HTR-8/SVneo (cell line): ENCODE measurements at regions not wholly inside any gene's neighbourhood (a gene's known extent, or its start where the extent isn't known, plus 50 kb on each side); places are given as distances from the start of the nearest gene placed in this dataset.
"Not testable (repeated sequence)": the region's sequence is repeated elsewhere in the genome, so short reads cannot be mapped to it uniquely, and the experiment has no call there.

ENCODE experiments used
- DNase-seq: peaks from one replicate; pipeline ENCODE4 v3.0.0; 2011; ENCODE audit warnings: low spot score, mixed read lengths; ENCODE audit not compliant: insufficient read length
- FAIRE-seq: peaks from 2 replicates; lab custom pipeline; 2011; peaks lifted over from hg19 to GRCh38; lab: Jason Lieb, UNC

GRCh38 chr13:97891964-97892363, 61.5 kb upstream of the IPO5 start:
- not testable (repeated sequence) for DNase-seq, FAIRE-seq

- FAIRE-seq, result no peak
- no peak for DNase-seq
Observed at GRCh38 chr13:97892717-97893116, 60.8 kb upstream of the IPO5 start.

GRCh38 chr13:97895383-97895782, 58.1 kb upstream of the IPO5 start:
- FAIRE-seq, result no peak
- DNase-seq, result no peak

- FAIRE-seq, result no peak
Observed at GRCh38 chr13:97896446-97896845, 57.0 kb upstream of the IPO5 start.

GRCh38 chr13:97901716-97902115, 51.8 kb upstream of the IPO5 start:
- FAIRE-seq, result no peak
- DNase-seq, result no peak

More at GRCh38 chr13:97896446-97896845, 57.0 kb upstream of the IPO5 start:
- DNase-seq, result no peak
